Activated CD4-positive, CD25-positive, alpha-beta regulatory T cell (primary cell): ENCODE measurements at regions not wholly inside any gene's neighbourhood (a gene's known extent, or its start where the extent isn't known, plus 50 kb on each side); places are given as distances from the start of the nearest gene placed in this dataset.
A peak's percentile ranks its signal among the peaks of the same experiment; 100 is the strongest.

Experiments used
- DNase-seq, 4 experiments: peaks; one replicate each; lab custom pipeline; 2025; lab: John Stamatoyannopoulos, UW

DNA sequence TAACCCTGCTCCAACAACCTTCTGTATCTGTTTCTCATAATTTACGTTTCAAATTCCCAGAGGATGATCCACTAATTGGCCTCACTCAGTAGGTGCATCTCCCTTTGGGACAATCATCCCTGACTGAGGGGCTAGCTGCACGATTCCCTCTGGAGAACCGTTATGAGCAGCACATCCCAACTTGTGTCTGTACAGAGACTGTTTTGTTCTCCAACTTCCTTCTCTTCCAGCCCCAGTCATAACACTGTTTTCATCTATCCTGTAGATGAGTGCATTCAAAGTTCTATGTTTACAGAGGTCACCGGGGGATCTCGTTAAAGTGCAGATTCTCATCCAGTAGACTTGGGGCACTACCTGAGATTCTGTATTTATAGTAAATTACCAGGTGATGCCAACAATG, 187.2 kb downstream of the REEP3 start:
- DNase-seq: no peak

DNA sequence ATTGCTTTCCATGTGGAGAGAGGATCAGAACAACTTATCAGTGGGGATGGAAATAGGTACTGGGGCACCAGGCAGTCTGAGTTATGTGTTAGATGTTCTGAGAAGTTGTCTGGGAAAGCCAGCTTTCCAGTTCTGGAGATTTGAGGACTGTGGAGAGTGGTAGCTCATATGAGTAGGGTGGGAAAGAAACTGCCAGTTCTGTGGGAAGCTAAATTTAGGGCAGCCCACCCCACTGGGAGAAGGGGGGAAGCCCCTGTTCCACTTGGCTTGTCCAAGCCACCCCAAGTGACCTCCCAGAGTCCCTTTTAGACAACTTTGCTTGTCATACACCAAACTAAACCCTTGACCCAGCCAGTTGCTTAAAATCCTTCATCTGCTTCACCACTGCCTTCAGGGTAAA, 189.5 kb downstream of the REEP3 start:
- DNase-seq: no peak

DNA sequence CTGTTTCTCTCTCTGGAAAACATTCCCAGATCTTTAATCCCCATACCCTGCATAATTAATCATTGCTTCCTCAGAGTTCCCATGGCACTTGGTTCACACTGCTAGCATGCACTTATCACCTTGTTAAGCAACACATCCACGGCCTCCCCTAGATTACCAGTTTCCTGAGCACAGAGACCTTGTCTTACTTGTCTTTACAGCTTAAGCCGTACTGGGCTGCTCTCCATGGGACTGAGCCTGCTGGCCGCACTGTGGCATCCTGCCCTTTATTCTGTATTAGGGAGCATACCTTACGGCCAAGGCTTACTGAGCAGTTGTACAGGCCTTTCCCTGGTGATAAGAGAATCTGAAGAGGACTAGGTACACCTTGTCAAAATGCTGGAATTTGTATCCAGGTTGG, 190.2 kb downstream of the REEP3 start:
- DNase-seq: no peak

DNA sequence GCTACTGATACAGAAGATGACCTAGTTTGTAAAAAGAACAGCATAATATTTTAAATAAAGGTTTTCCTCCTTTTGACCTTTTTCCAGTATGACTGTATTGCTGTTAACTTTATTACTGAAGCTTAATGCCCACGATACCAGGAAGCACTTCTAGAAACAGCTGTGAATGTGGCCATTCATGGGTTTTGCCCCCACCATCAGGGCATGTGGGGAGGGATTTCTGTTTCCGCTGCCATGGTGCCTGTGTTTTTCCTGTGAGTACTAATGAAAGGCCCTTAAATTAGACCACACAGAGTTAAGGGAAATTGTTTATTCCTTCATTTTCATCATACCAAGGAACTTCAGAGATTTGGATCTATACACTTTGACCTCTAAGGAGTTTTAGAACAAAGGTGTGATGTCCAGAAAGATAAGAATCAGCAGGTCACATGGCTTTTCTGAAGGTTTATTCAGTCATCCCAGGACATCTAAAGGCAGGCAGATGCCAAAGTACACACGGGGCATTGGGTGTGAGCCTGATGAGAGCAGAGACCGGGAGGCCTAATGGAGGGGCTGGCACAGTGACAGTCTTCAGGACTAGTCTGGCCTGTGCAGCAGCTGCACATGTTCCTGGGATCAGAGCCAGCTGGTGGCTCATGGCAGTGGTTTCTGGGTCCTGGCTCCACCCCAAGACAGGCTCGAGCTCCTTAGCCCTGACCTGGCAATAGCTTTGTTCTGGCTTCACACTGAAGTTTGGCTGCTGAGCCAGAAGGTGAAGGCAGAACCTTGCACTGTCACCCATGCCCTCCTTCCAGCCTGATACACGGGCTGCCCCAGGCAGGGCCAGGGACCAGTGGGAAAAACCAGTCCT, 190.9 kb downstream of the REEP3 start:
- DNase-seq: no peak

DNA sequence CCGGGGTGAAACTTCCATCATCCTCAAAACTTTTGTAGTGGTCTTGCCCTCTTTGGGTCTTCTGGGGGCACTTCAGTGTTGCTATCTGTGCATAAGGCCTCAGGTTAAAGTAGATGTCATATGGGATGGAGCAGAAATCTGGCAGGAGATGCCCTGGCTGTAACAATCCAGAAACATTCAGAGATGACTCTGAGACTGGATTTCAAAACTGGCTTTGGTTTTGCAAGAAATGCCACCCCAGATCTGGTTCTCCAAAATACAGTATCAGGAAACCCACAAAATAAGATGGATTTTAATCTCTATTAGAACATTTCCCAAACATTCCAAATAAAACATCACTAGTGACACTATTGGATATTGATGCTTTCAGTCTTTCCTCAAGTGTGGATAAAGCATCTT, 191.5 kb downstream of the REEP3 start:
- no peak for DNase-seq

DNA sequence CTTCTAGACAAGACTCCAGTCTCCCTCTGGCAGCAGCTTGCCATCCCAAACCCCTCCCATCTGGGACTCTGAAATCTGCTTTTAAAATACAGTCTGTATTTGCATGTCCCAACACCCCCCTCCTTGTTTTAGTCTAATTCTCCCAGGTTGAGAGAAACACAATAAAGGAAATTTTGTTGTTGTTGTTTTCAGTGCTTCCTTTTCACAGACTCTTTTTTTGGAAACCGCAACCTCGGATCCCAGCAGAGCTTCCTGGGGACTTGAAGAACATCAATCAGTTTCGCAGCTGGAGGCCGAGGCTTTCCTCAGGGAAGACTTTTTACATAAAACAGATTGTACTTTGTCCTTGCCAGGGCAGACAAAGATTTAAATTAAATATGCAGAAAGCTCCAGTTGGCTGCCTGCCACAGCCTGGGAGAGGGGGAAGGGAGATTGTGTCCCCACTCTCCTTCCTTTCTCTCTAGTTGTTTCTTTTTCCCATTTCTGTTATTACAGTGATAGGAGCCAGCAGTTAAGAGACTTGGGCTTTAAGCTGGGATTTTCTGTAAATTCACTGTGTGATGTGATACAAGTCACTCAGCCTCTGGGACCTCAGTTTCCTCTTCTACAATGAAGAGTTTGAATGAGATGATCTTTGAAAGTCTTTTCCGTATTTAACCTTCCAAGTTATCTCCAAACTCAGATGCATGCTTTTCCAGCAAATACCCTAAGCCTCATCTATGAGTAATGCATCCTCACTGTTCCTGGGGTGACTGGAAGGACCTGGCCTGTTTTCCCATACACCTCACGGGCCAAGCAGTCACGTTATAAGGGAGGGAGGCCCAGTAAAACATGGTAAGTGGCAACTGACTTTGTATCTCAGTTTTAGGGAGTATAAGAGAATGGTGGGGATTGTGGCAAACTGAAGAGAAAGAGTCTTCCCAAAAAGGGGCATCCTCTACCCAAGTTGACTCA, 192.3 kb downstream of the REEP3 start:
- DNase-seq: no peak

DNA sequence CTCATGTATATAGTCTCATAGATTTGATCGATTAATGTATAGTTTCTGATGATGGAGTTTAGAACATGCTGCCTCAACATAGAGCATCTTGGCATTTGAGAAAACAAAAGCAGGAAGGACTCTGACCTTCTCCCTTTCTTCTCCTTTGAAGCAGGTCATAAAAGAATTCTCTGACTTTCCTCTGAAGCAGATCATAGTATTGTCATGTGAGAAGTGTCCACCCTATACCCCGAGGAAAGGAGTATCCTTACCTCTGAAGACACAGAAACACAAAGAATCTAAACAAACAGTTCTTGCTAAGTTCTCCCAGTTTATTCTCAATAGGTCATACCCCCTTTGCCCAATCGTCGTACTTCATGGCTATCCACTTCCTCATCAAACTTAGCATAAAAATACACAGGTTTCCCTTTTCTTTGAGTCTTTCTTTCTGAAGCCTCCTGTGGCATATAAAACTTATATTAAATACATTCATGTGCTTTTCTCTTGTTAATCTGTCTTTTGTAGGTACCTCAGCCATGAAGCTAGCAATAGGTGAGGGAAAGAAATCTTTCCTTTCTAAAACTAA, 194.9 kb downstream of the REEP3 start:
- no peak for DNase-seq

DNA sequence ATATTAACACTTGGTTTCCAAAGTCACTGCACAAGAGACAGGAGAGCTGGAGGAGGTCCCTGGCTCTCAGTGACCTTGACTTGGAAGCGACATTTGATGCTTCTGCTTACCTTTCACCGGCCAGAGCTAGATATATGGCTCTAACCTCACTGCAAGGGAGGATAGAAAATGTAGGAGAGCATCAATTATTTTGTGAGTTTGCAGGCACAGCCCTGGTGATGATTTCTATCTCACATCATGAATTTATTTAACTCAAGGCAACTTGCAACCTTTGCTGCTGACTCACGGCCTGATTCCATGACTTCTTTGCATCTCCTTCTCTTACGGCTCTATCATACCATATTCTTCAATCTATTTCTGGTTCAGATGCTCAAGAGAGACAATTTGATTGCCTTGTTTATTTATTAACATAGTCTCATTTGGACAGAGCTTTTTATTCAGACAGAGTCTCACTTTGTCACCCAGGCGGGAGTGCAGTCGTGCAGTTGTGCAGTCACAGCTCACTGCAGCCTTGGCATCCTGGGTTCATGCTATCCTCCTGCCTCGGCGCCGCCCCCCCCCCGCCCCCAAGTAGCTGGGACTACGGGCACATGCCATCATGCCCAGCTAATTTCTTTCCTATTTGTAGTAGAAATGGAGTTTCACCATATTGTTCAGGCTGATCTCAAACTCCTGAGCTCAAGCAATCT, 196.0 kb downstream of the REEP3 start:
- DNase-seq: no peak

DNA sequence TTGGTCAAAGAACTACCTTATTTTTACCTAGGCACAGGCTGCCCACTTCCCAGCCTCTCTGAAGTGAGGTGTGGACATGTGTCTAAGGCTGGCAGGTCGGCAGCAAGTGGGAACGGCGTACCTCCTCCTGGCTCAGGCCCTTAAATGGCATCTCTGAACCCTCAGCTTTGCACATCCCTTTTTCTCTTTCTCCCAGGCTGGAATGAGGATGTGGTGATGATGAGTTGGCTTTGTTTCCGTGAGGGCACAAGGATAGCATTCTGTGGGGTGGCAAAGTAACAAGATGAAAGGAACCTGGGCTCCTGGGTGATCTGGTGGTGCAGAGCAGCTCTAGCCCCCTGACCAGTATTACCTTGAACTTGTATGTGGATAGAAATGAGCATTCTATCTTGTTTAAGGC, 196.8 kb downstream of the REEP3 start:
- no peak for DNase-seq

DNA sequence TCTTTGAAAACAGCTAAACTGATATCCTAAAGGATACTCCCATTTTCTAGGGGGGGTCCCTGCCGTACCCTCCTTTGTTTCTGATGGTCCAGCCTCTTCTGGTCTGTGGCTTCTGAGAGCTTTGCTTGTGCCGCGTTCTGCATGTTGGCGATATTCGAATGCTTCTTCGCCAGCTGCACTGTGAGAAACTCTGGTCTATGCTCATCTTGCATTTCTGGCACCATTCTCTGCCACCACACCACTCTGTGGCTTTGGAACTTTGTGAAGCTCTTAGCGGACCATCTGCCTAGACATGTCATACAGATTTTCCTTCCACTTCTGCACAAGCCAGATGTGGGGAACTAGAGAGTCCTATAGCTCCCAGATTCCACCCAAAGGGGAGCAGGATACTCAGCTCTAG, 197.2 kb downstream of the REEP3 start:
- no peak for DNase-seq

DNA sequence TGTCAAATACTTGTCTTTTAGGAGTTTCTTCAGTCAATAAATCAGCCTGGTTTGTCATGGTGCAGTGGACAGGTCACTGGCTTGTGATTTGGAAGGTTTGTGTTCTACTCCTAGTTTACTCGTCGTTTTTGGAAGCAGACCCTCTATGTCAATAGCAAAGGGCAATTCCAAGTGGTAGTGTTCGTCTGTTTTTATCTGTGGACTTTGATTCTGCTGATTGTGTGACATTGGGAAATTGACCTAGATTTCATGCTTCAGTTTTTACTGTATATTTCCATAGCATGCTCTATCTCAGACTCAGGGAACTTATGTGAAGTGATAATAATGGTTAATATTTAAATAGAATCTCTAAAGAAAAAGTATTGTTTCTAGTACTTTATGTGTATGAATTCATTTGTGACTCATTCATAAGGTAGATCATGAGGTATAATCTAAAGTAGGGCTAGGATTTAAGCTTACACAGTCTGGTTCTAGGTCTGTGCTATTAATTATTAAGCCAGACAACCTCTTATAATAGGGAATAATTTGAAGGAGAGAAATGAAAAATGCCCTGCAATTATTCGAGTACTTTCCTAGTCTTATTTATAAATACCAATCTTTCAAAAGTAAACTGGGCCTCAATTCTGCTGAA, 198.1 kb downstream of the REEP3 start:
- no peak for DNase-seq

DNA sequence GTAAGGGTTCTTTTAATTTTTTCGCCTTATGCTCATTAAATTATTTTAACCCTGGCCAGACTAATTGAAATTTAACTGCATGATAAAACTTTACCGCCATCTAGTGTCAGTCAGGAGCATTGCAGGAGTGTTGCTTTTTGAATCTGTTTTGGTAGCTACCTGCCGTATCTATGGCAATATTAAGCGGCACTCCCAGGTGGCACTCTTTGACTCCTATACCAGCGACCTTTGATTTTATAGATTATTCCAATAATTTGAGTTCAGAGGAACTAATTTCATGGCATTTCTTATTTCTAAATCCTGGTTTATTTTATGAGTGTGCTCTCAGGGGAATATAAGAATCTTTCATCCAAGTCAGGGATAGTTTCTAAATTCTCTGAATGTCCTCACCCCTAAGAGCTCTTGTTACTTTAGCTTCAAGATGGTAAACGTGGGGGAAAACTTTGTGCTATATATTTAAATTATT, 198.9 kb downstream of the REEP3 start:
- DNase-seq: peak in 2 of 4 experiments; percentile 10 to 32

DNA sequence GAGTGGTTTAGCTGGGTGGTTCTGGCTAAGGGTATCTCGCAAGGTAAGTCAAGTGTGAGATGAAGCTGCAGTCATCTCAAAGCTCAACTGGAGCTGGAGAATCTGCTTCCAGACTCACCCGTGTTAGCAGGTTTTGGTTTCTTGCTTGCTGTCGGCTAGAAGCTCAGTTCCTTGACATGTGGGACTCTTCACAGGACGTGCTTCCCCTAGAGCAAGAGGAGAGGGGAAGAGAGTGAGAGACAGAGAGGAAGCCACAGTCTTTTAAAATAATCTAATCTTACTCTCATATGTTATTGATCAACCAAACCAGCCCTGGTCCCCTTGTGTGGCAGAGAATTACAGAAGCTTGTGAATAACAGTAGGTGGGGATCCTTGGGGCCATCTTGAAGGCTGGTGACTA, 199.5 kb downstream of the REEP3 start:
- no peak for DNase-seq

DNA sequence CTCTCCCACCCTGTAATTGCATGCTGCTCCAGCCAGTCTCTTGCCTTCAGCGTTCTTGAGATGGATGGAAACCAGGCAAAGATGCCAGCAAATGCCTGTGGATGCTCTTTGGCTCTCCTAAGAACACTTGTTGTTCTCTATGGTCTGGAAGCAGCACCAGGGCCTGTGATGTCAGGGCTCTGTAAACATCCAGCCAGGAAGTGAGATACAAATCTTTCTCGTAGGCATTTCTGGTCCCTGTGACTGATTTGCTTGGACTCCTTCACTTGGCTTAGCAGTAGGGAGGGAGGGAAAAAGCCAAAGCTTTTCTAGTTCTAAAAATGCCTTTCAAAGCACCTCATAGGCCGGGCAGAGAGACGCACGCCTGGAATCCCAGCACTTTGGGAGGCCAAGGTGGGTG, 201.3 kb downstream of the REEP3 start:
- DNase-seq: no peak

DNA sequence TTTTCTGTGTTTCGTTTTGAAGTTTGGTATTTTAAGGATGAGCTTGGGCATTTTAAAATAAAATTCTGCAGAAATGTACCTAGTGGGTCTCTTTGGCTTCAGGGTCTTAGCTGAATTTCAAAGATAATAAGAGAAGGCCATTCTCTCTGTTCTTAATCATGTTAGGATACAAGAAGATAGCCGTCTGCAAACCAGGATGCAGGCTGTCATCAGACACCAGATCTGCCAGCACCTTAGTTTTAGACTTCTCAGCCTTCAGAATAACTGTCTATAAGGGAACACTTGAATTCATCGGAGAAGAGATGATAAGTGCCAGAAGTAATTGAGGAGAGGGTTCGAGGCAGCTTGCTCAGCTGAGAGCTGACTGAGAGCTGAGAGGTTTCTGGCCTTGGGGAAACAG, 202.1 kb downstream of the REEP3 start:
- no peak for DNase-seq

DNA sequence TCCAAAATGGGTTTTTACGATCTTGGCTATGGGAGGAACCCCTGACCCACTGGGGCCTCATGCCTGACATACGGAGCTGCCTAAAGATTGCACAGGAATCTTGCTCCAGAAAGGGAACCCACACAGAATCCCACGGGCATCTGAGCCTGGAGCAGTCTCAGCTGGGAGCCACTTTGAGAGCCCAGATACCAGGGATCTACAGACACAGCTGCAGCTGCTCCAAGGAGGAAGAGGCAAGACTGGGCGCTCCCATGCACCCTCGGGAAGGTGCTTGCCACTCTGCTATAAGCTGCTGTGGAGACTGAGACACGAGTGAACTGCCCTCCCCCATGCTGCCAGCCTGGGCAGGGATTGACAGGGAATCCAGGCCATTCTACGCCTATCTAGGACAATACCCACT, 202.5 kb downstream of the REEP3 start:
- no peak for DNase-seq

DNA sequence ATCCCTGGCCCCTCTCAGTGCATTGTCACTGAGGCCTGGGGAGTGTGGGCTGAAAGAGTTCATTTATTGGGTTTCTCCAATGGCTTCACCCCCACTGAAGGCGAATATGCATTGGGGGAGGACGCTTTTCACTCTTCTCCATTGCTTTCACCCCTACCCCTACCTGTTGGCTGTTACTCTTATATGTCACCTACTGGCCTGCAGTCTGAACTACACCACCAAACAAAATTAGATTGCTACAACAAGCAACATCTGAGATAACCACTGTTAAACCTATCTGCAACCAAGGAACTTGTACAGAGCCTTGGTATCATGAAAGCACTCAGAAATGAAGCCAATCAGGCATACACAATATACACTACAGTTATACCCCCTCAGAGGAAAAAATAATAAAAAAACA, 203.7 kb downstream of the REEP3 start:
- DNase-seq: no peak

DNA sequence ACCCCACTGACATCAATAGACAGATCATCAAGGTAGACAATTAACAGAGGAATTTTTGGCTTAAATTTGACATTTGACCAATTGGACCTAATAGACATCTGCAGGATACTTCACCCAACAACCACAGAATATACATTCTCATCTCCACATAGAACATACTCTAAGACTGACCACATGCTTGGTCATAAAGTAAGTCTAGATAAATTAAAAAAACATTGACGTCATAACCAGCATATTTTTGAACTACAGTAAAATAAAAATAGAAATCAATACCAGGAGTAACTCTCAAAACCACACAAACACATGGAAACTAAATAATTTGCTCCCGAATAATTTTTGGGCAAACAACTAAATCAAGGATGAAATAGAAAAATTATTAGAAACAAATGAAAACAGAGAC, 205.7 kb downstream of the REEP3 start:
- no peak for DNase-seq

DNA sequence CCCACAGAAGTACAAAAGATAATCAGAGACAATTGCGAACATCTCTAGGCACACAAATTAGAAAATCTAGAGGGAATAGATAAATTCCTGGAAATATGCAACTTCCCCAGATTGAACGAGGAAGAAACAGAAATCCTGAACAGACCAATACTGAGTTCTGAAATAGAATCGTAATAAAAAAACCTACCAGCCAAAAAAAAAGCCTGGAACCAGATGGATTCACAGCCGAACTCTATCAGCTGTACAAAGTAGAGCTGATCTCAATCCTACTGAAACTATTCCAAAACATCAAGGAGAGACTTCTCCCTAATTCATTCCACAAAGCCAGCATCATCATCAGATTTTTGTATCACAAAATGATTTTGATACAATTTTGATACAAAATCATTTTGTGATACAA, 206.4 kb downstream of the REEP3 start:
- DNase-seq: no peak

DNA sequence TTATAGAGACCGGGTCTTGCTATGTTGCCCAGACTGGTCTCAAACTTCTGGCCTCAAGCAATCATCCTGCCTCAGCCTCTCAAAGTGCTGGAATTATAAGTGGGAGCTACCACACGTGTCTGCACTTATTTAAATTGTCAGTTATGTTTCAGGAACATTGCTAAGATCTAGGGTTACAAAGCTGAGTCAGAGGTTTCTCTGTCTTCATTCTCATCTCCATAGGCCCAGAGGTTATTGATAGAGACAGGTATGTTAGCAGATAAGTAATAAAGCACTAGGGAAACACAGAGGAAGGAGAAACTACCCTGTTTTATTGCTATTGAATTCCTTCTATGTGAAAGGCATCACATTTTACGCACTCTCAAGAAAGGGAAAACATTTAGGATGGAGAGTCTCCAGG, 214.1 kb downstream of the REEP3 start:
- no peak for DNase-seq

DNA sequence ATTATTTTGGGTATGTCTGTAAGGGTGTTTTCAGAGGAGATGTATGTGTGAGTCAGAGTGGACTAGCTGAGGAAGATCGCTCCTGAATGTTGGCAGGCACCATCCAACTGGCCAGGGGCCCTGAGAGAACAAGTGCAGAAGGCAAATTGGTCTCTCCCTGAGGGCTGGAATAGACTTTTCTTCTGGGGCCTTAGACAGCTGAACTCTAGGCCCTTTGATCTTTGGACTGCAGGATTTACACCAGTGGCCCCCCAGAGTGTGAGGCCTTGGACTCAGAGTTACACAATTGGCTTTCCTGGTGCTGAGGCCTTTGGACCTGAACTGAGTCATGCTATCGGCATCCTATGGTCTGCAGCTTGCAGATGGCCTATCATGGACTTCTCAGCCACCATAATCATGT, 217.2 kb downstream of the REEP3 start:
- DNase-seq: no peak
